ENCODE measurements at regions not wholly inside any gene's neighbourhood (a gene's known extent, or its start where the extent isn't known, plus 50 kb on each side); places are given as distances from the start of the nearest gene placed in this dataset.

GRCh38 chr1:229993060-229993459 lies 74.0 kb upstream of the GALNT2 start:
- Histone ChIP-seq H2AFZ (no peak overlapping the region), H3K4me1 (no peaks in the 10 kb centered on the region), H3K9ac (no peak overlapping the region), H3K4me3 (ENCODE audit: low read depth, low read length) (no peak overlapping the region), H3K27me3 (ENCODE audit: control insufficient read depth, insufficient read depth, low read length) (no peaks in the 10 kb centered on the region), H3K27ac (no peak overlapping the region), H3K79me2 (no peaks in the 10 kb centered on the region), H3K4me2 (ENCODE audit: low read length) (no peak overlapping the region), H3K9me3 (ENCODE audit: control insufficient read depth, low read length) (no peaks in the 10 kb centered on the region), H3K36me3 (ENCODE audit: control insufficient read depth, insufficient read depth, low read length) (no peaks in the 10 kb centered on the region)
- no peak for TF ChIP-seq CTCF (IDR thresholded peaks at IDR 0.05)

GRCh38 chr1:229993894-229994293 lies 73.1 kb upstream of the GALNT2 start:
- Histone ChIP-seq H3K4me1 (no peaks in the 10 kb centered on the region), H3K27ac (no peak overlapping the region), H3K27me3 (ENCODE audit: control insufficient read depth, insufficient read depth, low read length) (no peaks in the 10 kb centered on the region), H3K4me3 (ENCODE audit: low read depth, low read length) (no peak overlapping the region), H3K9me3 (ENCODE audit: control insufficient read depth, low read length) (no peaks in the 10 kb centered on the region), H2AFZ (no peak overlapping the region), H3K79me2 (no peaks in the 10 kb centered on the region), H3K36me3 (ENCODE audit: control insufficient read depth, insufficient read depth, low read length) (no peaks in the 10 kb centered on the region), H3K4me2 (ENCODE audit: low read length) (no peak overlapping the region), H3K9ac (no peak overlapping the region)
- TF ChIP-seq CTCF (IDR thresholded peaks at IDR 0.05), result no peak

GRCh38 chr1:229999004-229999670 lies 67.9 kb upstream of the GALNT2 start:
- Histone ChIP-seq H3K9ac (no peak overlapping the region), H3K9me3 (ENCODE audit: control insufficient read depth, low read length) (no peaks in the 10 kb centered on the region), H3K27ac (no peak overlapping the region)

GRCh38 chr1:230000493-230001184 lies 66.4 kb upstream of the GALNT2 start:
- Histone ChIP-seq H3K4me1 (no peaks in the 10 kb centered on the region), H3K9ac (no peak overlapping the region), H2AFZ (no peak overlapping the region), H3K9me3 (ENCODE audit: control insufficient read depth, low read length) (no peaks in the 10 kb centered on the region), H3K4me2 (ENCODE audit: low read length) (no peak overlapping the region), H3K4me3 (ENCODE audit: low read depth, low read length) (no peak overlapping the region), H3K27ac (no peak overlapping the region), H3K27me3 (ENCODE audit: control insufficient read depth, insufficient read depth, low read length) (no peaks in the 10 kb centered on the region), H3K36me3 (ENCODE audit: control insufficient read depth, insufficient read depth, low read length) (no peaks in the 10 kb centered on the region), H3K79me2 (no peaks in the 10 kb centered on the region)
- no peak for TF ChIP-seq CTCF (IDR thresholded peaks at IDR 0.05)

More at GRCh38 chr1:229999004-229999670, 67.9 kb upstream of the GALNT2 start:
- TF ChIP-seq CTCF (IDR thresholded peaks at IDR 0.05), result no peak
- Histone ChIP-seq H3K27me3 (ENCODE audit: control insufficient read depth, insufficient read depth, low read length) (no peaks in the 10 kb centered on the region), H3K4me2 (ENCODE audit: low read length) (no peak overlapping the region), H3K36me3 (ENCODE audit: control insufficient read depth, insufficient read depth, low read length) (no peaks in the 10 kb centered on the region), H3K4me1 (no peaks in the 10 kb centered on the region), H3K4me3 (ENCODE audit: low read depth, low read length) (no peak overlapping the region), H3K79me2 (no peaks in the 10 kb centered on the region), H2AFZ (no peak overlapping the region)

All from parathyroid adenoma (tissue), 2 donors.